WERI-Rb-1 (cell line): ENCODE measurements at regions not wholly inside any gene's neighbourhood (a gene's known extent, or its start where the extent isn't known, plus 50 kb on each side); places are given as distances from the start of the nearest gene placed in this dataset.

Experiments
- DNase-seq: peaks from one replicate; pipeline ENCODE4 v3.0.0-alpha.2; 2020
- H3K27ac ChIP-seq: fragments of 250-450 bp; sonication (Bioruptor Pico); 2 replicates; pipeline ENCODE4 v1.5.1; 2020; ENCODE audit warnings: mild to moderate bottlenecking, moderate library complexity
- H3K27me3 ChIP-seq: fragments of 250-450 bp; sonication (Bioruptor Pico); 2 replicates; pipeline ENCODE4 v1.5.1; 2021; ENCODE audit warnings: mild to moderate bottlenecking, low read depth, moderate library complexity; ENCODE audit not compliant: insufficient read depth, severe bottlenecking
- H3K36me3 ChIP-seq: fragments of 250-450 bp; sonication (Bioruptor Pico); 2 replicates; pipeline ENCODE4 v1.5.1; 2020; ENCODE audit warnings: mild to moderate bottlenecking, moderate library complexity
- H3K4me3 ChIP-seq: 2 replicates; pipeline ENCODE4 v1.5.1; 2011; ENCODE audit warnings: low read depth, mild to moderate bottlenecking, control low read depth, low read length
- H3K9me3 ChIP-seq: fragments of 250-450 bp; sonication (Bioruptor Pico); 2 replicates; pipeline ENCODE4 v1.5.1; 2021; ENCODE audit warnings: mild to moderate bottlenecking, moderate library complexity; ENCODE audit not compliant: severe bottlenecking
- CTCF ChIP-seq: IDR thresholded peaks from 2 replicates; pipeline ENCODE4 v1.5.1; 2011; ENCODE audit warnings: low read depth, mild to moderate bottlenecking, control low read depth, inconsistent platforms, low read length

- Histone ChIP-seq H3K36me3 (no peaks in the 10 kb centered on the region), H3K27me3 (no peaks in the 10 kb centered on the region), H3K9me3 (no peaks in the 10 kb centered on the region), H3K4me3 (no peak overlapping the region), H3K27ac (no peak overlapping the region)
- TF ChIP-seq CTCF = peak; percentile 42
- peak; percentile 51 for DNase-seq
Measured at GRCh38 chr11:109729761-109730160, 307.8 kb downstream of the C11orf87 start.

- no peaks in the 10 kb centered on the region for H3K9me3 ChIP-seq
- H3K36me3 ChIP-seq = no peaks in the 10 kb centered on the region
- no peak overlapping the region for H3K27ac ChIP-seq
- no peak for DNase-seq
- no peak overlapping the region for H3K4me3 ChIP-seq
- TF ChIP-seq CTCF = no peak
- no peaks in the 10 kb centered on the region for H3K27me3 ChIP-seq
Measured at GRCh38 chr11:109730669-109731068, 308.7 kb downstream of the C11orf87 start.

- Histone ChIP-seq H3K27ac (no peak overlapping the region), H3K36me3 (no peaks in the 10 kb centered on the region), H3K9me3 (no peaks in the 10 kb centered on the region), H3K4me3 (no peak overlapping the region), H3K27me3 (no peaks in the 10 kb centered on the region)
- DNase-seq = no peak
- no peak for TF ChIP-seq CTCF
Measured at GRCh38 chr11:109731451-109731850, 309.5 kb downstream of the C11orf87 start.

GRCh38 chr11:109733245-109733644 is 311.3 kb downstream of the C11orf87 start:
- DNase-seq = no peak
- no peak overlapping the region for H3K4me3 ChIP-seq
- no peak for TF ChIP-seq CTCF
- H3K27me3 ChIP-seq = no peaks in the 10 kb centered on the region
- H3K9me3 ChIP-seq = no peaks in the 10 kb centered on the region
- no peak overlapping the region for H3K27ac ChIP-seq
- no peaks in the 10 kb centered on the region for H3K36me3 ChIP-seq

- no peaks in the 10 kb centered on the region for H3K36me3 ChIP-seq
- no peak overlapping the region for H3K27ac ChIP-seq
- no peak for DNase-seq
- no peaks in the 10 kb centered on the region for H3K27me3 ChIP-seq
- H3K4me3 ChIP-seq = no peak overlapping the region
- no peaks in the 10 kb centered on the region for H3K9me3 ChIP-seq
- TF ChIP-seq CTCF = no peak
Measured at GRCh38 chr11:109734566-109734965, 312.6 kb downstream of the C11orf87 start.

GRCh38 chr11:109735128-109735527 is 313.1 kb downstream of the C11orf87 start:
- Histone ChIP-seq H3K9me3 (no peaks in the 10 kb centered on the region), H3K36me3 (no peaks in the 10 kb centered on the region), H3K4me3 (no peak overlapping the region), H3K27ac (no peak overlapping the region), H3K27me3 (no peaks in the 10 kb centered on the region)
- no peak for DNase-seq
- TF ChIP-seq CTCF = no peak
